Fibroblast of lung (primary cell): ENCODE measurements at regions not wholly inside any gene's neighbourhood (a gene's known extent, or its start where the extent isn't known, plus 50 kb on each side); places are given as distances from the start of the nearest gene placed in this dataset.

Source experiments
- DNase-seq, 2 donors: peaks; one replicate each; pipeline versions ENCODE4 v3.0.0 to v3.0.0-alpha.2; 2010; ENCODE audit warnings: low read depth in 2 of 2
- H2AFZ ChIP-seq: 2 replicates; pipeline ENCODE4 v1.5.1; 2012; ENCODE audit warnings: low read length, control low read depth, inconsistent platforms
- H3K27ac ChIP-seq: 2 replicates; pipeline ENCODE4 v1.5.1; 2011; ENCODE audit warnings: low read length, control low read depth; ENCODE audit not compliant: insufficient read depth
- H3K27me3 ChIP-seq: 2 replicates; pipeline ENCODE4 v1.5.1; 2011; ENCODE audit warnings: mild to moderate bottlenecking, low read length; ENCODE audit not compliant: control insufficient read depth, insufficient read depth
- H3K36me3 ChIP-seq: 2 replicates; pipeline ENCODE4 v1.5.1; 2011; ENCODE audit warnings: low read length; ENCODE audit not compliant: control insufficient read depth, insufficient read depth
- H3K4me1 ChIP-seq: 2 replicates; pipeline ENCODE4 v1.5.1; 2011; ENCODE audit warnings: low read length; ENCODE audit not compliant: control insufficient read depth, insufficient read depth; ENCODE audit errors: extremely low read depth
- H3K4me2 ChIP-seq: 2 replicates; pipeline ENCODE4 v1.5.1; 2011; ENCODE audit warnings: low read length, control low read depth; ENCODE audit not compliant: insufficient read depth; ENCODE audit errors: extremely low read depth
- H3K4me3 ChIP-seq, 4 experiments: fragments of 200-600 bp in 1 of 4; sonication (generic) in 1 of 4; replicated peaks in 1 of 4; 2 replicates each; pipeline ENCODE4 v1.5.1; 2011 to 2016; ENCODE audit warnings: low read length in 4 of 4, low read depth in 3 of 4, mild to moderate bottlenecking in 3 of 4, control low read depth in 2 of 4, inconsistent platforms in 1 of 4, mixed read lengths in 1 of 4; ENCODE audit not compliant: insufficient read depth in 1 of 4; ENCODE audit errors: control extremely low read depth in 1 of 4
- H3K79me2 ChIP-seq: 2 replicates; pipeline ENCODE4 v1.5.1; 2012; ENCODE audit warnings: mild to moderate bottlenecking, low read length, inconsistent platforms; ENCODE audit not compliant: control insufficient read depth, insufficient read depth
- H3K9ac ChIP-seq: 2 replicates; pipeline ENCODE4 v1.5.1; 2011; ENCODE audit warnings: mild to moderate bottlenecking, low read length, control low read depth; ENCODE audit not compliant: insufficient read depth
- H3K9me3 ChIP-seq: 2 replicates; pipeline ENCODE4 v1.5.1; 2012; ENCODE audit warnings: low read depth, low read length; ENCODE audit not compliant: control insufficient read depth, insufficient read depth
- H4K20me1 ChIP-seq: 2 replicates; pipeline ENCODE4 v1.5.1; 2011; ENCODE audit warnings: low read length; ENCODE audit not compliant: control insufficient read depth, insufficient read depth; ENCODE audit errors: extremely low read depth
- CTCF ChIP-seq, 2 donors: IDR thresholded peaks in 1 of 2; conservative IDR thresholded peaks in 1 of 2; 1 replicate in 1 of 2; 2 replicates in 1 of 2; pipeline ENCODE4 v1.5.1; 2011 to 2012; ENCODE audit warnings: low read length in 2 of 2, control low read depth in 1 of 2, inconsistent platforms in 1 of 2, low read depth in 1 of 2, mild to moderate bottlenecking in 1 of 2
- EZH2 ChIP-seq: IDR thresholded peaks from 2 replicates; pipeline ENCODE4 v1.5.1; 2012; ENCODE audit warnings: low read length, control low read depth, mild to moderate bottlenecking; ENCODE audit errors: missing control alignments

- no peak for DNase-seq
- no peak overlapping the region for H3K9ac ChIP-seq
- no peaks in the 10 kb centered on the region for H3K27me3 ChIP-seq
- no peak for TF ChIP-seq CTCF (conservative IDR thresholded peaks at IDR 0.05 in 1 of 2, IDR thresholded peaks at IDR 0.05 in 1 of 2; ENCODE audit: low read depth in 1 of 2, low read length in 2 of 2)
- no peak for TF ChIP-seq EZH2
- no peak overlapping the region for H3K27ac ChIP-seq
- H2AFZ ChIP-seq, result no peak overlapping the region
- no peak overlapping the region for H3K4me3 ChIP-seq
- no peaks in the 10 kb centered on the region for H3K79me2 ChIP-seq
- no peaks in the 10 kb centered on the region for H4K20me1 ChIP-seq
- H3K36me3 ChIP-seq, result no peaks in the 10 kb centered on the region
- no peak overlapping the region for H3K4me2 ChIP-seq
- no peaks in the 10 kb centered on the region for H3K9me3 ChIP-seq
- H3K4me1 ChIP-seq, result no peaks in the 10 kb centered on the region
Observed at GRCh38 chr14:101226265-101226602, 322.7 kb upstream of the RTL1 start.

GRCh38 chr14:101226603-101227425 is 323.3 kb upstream of the RTL1 start:
- Histone ChIP-seq H3K4me3 (no peak overlapping the region), H3K4me2 (no peak overlapping the region), H3K27ac (no peak overlapping the region), H3K36me3 (no peaks in the 10 kb centered on the region), H3K4me1 (no peaks in the 10 kb centered on the region), H3K27me3 (no peaks in the 10 kb centered on the region), H3K79me2 (no peaks in the 10 kb centered on the region), H3K9me3 (no peaks in the 10 kb centered on the region), H4K20me1 (no peaks in the 10 kb centered on the region), H3K9ac (no peak overlapping the region), H2AFZ (no peak overlapping the region)
- DNase-seq, result no peak
- TF ChIP-seq EZH2 (no peak), CTCF (conservative IDR thresholded peaks at IDR 0.05 in 1 of 2, IDR thresholded peaks at IDR 0.05 in 1 of 2; ENCODE audit: low read depth in 1 of 2, low read length in 2 of 2) (no peak)

GRCh38 chr14:101227611-101228594 is 324.4 kb upstream of the RTL1 start:
- Histone ChIP-seq H3K9me3 (no peaks in the 10 kb centered on the region), H3K27me3 (no peaks in the 10 kb centered on the region), H4K20me1 (no peaks in the 10 kb centered on the region), H3K27ac (no peak overlapping the region), H3K79me2 (no peaks in the 10 kb centered on the region), H3K9ac (no peak overlapping the region), H2AFZ (no peak overlapping the region), H3K4me1 (no peaks in the 10 kb centered on the region), H3K36me3 (no peaks in the 10 kb centered on the region), H3K4me3 (no peak overlapping the region), H3K4me2 (no peak overlapping the region)
- no peak for TF ChIP-seq CTCF (conservative IDR thresholded peaks at IDR 0.05 in 1 of 2, IDR thresholded peaks at IDR 0.05 in 1 of 2; ENCODE audit: low read depth in 1 of 2, low read length in 2 of 2)
- TF ChIP-seq EZH2, result no peak
- no peak for DNase-seq
